Activated CD8-positive, alpha-beta T cell treated with anti-CD3 and anti-CD28 coated beads for 36 hours (primary cell): ENCODE measurements at regions not wholly inside any gene's neighbourhood (a gene's known extent, or its start where the extent isn't known, plus 50 kb on each side); places are given as distances from the start of the nearest gene placed in this dataset.

ENCODE experiments used
- ATAC-seq: fragments of 200-7000 bp; cut with Tn5 transposase; one replicate; pipeline ENCODE4 v1.10.0; 2021; ENCODE audit warnings: mild to moderate bottlenecking, moderate library complexity
- CTCF ChIA-PET: fragments of 350-600 bp; sonication (Branson Sonifier 250); formaldehyde crosslinking; loops from one replicate; lab custom pipeline; 2021; ENCODE audit warnings: antibody characterized with exemption; lab: Charles Lee
- POLR2A ChIA-PET: fragments of 350-600 bp; sonication (Branson Sonifier 250); formaldehyde crosslinking; loops from one replicate; lab custom pipeline; 2021; ENCODE audit warnings: antibody characterized with exemption; lab: Charles Lee
- DNase-seq: peaks from one replicate; pipeline ENCODE4 v3.0.0-alpha.2; 2020
- H3K27ac Mint-ChIP-seq: one replicate; pipeline ENCODE4 v1.8.0; 2021; ENCODE audit warnings: mild to moderate bottlenecking, mixed read lengths
- H3K27me3 Mint-ChIP-seq: one replicate; pipeline ENCODE4 v1.8.0; 2021; ENCODE audit warnings: mixed read lengths
- H3K36me3 Mint-ChIP-seq: one replicate; pipeline ENCODE4 v1.8.0; 2021; ENCODE audit warnings: low read depth, mixed read lengths
- H3K4me1 Mint-ChIP-seq: one replicate; pipeline ENCODE4 v1.8.0; 2021; ENCODE audit warnings: low read depth, mixed read lengths
- H3K4me3 Mint-ChIP-seq: one replicate; pipeline ENCODE4 v1.8.0; 2021; ENCODE audit warnings: mild to moderate bottlenecking, moderate library complexity, mixed read lengths
- H3K9me3 Mint-ChIP-seq: one replicate; pipeline ENCODE4 v1.8.0; 2021; ENCODE audit warnings: mixed read lengths
- intact Hi-C: fragments of 100-400 bp; cut with micrococcal nuclease; formaldehyde crosslinking; loops from one replicate; pipeline ENCODE4 v1.10.0; 2022
- TF ChIP-seq, protein P1 (sequence below): fragments of 200-600 bp; IDR thresholded peaks from one replicate; pipeline ENCODE4 v1.8.0; 2022; ENCODE audit warnings: antibody characterized with exemption, mild to moderate bottlenecking

DNA sequence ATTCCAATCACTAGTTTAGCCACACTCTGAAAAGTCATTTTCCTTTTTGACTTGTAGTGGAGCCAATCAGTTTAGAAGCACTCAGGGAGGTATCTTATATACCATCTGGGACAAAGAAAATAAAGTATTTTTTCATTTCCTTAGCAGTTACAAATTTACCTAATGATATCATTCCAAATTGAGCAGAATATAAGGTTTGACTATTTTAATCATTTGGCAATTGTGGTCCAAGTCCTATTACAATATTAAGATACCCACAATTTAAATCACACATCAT is 170.6 kb downstream of the LTN1 start:
- TF ChIP-seq, protein P1, sequence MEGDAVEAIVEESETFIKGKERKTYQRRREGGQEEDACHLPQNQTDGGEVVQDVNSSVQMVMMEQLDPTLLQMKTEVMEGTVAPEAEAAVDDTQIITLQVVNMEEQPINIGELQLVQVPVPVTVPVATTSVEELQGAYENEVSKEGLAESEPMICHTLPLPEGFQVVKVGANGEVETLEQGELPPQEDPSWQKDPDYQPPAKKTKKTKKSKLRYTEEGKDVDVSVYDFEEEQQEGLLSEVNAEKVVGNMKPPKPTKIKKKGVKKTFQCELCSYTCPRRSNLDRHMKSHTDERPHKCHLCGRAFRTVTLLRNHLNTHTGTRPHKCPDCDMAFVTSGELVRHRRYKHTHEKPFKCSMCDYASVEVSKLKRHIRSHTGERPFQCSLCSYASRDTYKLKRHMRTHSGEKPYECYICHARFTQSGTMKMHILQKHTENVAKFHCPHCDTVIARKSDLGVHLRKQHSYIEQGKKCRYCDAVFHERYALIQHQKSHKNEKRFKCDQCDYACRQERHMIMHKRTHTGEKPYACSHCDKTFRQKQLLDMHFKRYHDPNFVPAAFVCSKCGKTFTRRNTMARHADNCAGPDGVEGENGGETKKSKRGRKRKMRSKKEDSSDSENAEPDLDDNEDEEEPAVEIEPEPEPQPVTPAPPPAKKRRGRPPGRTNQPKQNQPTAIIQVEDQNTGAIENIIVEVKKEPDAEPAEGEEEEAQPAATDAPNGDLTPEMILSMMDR: no peak
- Mint-ChIP-seq H3K36me3 (no peaks in the 10 kb centered on the region), H3K9me3 (no peaks in the 10 kb centered on the region), H3K4me3 (no peak overlapping the region), H3K27me3 (no peaks in the 10 kb centered on the region), H3K4me1 (peaks cover 3% of the 10 kb centered on the region), H3K27ac (no peak overlapping the region)
- DNase-seq (no peak), ATAC-seq (no peak)
- ChIA-PET CTCF (no interaction called here), POLR2A (no interaction called here)
- intact Hi-C loops: no loop called here

DNA sequence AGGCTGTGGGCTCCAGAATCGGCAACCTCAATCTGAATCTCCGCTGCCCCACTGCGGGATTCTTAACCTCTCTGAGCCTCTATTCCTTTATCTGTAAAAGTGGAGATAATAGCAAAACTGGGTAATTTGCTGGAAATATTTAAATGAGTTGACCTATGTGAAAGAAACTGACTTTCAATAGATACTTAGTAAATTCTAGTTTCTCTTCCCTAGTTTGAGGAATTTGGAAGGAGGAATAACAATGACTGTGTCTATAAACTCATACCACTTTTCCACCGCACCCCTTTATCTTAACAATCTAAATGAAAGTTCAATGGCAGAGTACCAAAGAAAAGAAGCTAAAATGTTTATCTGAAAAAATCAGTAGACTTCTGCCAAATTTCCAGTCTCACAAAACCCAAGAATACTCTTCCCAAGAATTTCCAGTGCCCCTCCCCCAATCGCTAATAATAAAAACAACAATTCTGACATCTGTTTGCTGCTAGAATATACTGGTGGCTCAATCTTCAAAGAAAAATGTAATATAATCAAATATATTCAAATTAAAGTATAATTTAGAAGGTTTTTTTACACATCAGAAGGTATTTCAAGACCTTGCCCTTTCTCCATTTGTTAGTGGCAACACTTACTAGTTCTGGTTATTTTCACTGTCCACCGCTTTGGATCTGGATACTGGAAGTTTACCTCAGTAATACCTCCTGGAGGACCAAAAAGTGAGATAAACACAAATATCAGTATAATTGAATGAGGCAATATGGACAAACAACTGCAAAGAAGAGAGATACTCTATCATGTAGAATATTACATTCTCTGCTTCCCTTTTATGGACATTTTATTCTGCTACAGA is 171.2 kb downstream of the LTN1 start:
- Mint-ChIP-seq H3K36me3 (no peaks in the 10 kb centered on the region), H3K27me3 (no peaks in the 10 kb centered on the region), H3K9me3 (no peaks in the 10 kb centered on the region), H3K4me3 (no peak overlapping the region), H3K27ac (no peak overlapping the region), H3K4me1 (peaks cover 3% of the 10 kb centered on the region)
- intact Hi-C loops: no loop called here
- DNase-seq (no peak), ATAC-seq (no peak)
- CTCF ChIA-PET: interaction anchor here (0.6 kb wide), 1 partner anchor 36 kb away, joined by 3 read pairs; no protein-coding TSS in a partner anchor
- TF ChIP-seq, protein P1: no peak
- POLR2A ChIA-PET: no interaction called here

DNA sequence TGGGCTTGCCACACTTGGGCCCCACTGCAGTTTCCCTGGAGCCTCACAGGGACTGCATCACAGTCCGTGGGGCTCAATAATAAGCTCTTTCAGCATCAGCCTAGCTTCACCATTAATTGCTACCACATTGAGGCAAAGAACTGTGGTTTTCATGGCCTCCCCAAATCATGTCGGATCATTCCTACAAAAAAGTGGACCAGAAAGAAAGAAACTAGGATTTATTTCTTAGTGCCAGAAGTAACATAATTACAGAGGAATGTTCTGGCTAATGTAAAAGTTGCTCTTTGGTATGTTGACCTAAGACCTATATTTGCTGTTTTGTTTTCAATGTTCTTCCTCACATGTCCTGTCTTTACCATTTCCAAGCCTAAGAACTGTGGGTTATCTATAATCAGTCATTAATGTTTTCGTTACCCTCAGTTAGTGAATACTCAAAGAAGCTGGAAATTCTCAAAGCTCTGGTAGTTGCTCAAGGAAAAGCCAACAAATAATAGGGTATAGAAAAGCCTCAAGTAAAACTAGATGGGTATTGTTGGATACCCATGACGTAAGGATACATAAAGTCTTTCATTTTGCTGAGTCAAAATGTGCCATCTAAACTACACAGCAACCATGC is 173.9 kb downstream of the LTN1 start:
- no peak overlapping the region for H3K27ac Mint-ChIP-seq
- ATAC-seq (no peak), DNase-seq (no peak)
- H3K27me3 Mint-ChIP-seq: no peaks in the 10 kb centered on the region
- ChIA-PET CTCF (interaction anchor here (2.2 kb wide), 1 partner anchor 73 kb away, joined by 7 read pairs; no protein-coding TSS in a partner anchor), POLR2A (interaction anchor here (1.2 kb wide), 1 partner anchor 13 kb away, joined by 3 read pairs; no protein-coding TSS in a partner anchor)
- no peak overlapping the region for H3K4me3 Mint-ChIP-seq
- no peaks in the 10 kb centered on the region for H3K4me1 Mint-ChIP-seq
- peaks cover 1% of the 10 kb centered on the region for H3K9me3 Mint-ChIP-seq
- intact Hi-C loops: no loop called here
- H3K36me3 Mint-ChIP-seq: peaks cover 10% of the 10 kb centered on the region
- TF ChIP-seq, protein P1: no peak

DNA sequence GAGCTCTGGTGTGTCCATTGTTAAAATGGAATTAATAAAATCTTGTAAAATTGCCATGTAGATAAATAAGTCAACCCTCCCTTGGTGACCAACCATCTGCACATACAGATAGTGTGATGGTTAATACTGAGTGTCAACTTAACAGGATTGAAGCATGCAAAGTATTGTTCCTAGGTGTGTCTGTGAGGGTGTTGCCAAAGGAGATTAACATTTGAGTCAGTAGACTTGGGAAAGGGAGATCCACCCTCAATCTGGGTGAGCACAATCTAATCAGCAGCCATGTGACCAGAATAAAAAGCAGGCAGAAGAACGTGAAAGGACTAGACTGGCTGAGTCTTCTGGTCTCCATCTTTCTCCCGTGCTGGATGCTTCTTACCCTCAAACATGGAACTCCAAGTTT is 174.8 kb downstream of the LTN1 start:
- TF ChIP-seq, protein P1: no peak
- CTCF ChIA-PET: interaction anchor here (0.9 to 2.2 kb wide), 2 partner anchors 11 to 73 kb away, joined by 3 to 7 read pairs; no protein-coding TSS in a partner anchor
- Mint-ChIP-seq H3K4me3 (no peak overlapping the region), H3K9me3 (peaks cover 1% of the 10 kb centered on the region), H3K27ac (no peak overlapping the region), H3K36me3 (peaks cover 11% of the 10 kb centered on the region), H3K4me1 (no peaks in the 10 kb centered on the region), H3K27me3 (no peaks in the 10 kb centered on the region)
- DNase-seq (no peak), ATAC-seq (no peak)
- POLR2A ChIA-PET: no interaction called here
- intact Hi-C loops: no loop called here

DNA sequence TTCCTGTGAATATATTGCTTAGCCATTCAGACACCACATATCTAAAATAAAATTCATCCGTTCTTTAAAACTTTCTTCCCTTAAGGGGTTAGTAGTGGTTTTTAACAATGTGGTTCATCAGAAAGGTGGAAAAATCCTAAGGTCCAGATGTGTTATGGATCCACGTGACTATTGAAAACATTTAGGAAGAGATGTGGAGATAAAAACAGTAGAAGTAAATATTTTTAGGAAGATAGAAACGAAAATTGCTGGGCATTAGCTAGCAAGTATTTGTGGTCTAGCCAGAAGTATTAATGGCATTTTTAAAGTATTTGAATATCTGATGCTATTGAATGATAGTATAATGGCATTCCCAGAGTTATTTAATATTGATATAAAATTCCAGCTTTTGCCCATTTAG is 180.8 kb downstream of the LTN1 start:
- ChIA-PET POLR2A (no interaction called here), CTCF (no interaction called here)
- Mint-ChIP-seq H3K4me1 (no peaks in the 10 kb centered on the region), H3K4me3 (no peak overlapping the region), H3K27ac (no peak overlapping the region), H3K9me3 (peaks cover 3% of the 10 kb centered on the region), H3K27me3 (no peaks in the 10 kb centered on the region), H3K36me3 (peaks cover 20% of the 10 kb centered on the region)
- DNase-seq: no peak
- intact Hi-C loops: no loop called here
- ATAC-seq: no peak
- TF ChIP-seq, protein P1: no peak
